ENCODE measurements at regions not wholly inside any gene's neighbourhood (a gene's known extent, or its start where the extent isn't known, plus 50 kb on each side); places are given as distances from the start of the nearest gene placed in this dataset.

- DNase-seq (ENCODE audit: low read depth in 2 of 2), result no peak
Measured at GRCh38 chr4:123747016-123747415, 350.4 kb downstream of the SPRY1 start.

- no peak for DNase-seq (ENCODE audit: low read depth in 2 of 2)
Measured at GRCh38 chr4:123748806-123749205, 352.2 kb downstream of the SPRY1 start.

- DNase-seq (ENCODE audit: low read depth in 2 of 2), result no peak
Measured at GRCh38 chr4:123749383-123749782, 352.8 kb downstream of the SPRY1 start.

- no peak for DNase-seq (ENCODE audit: low read depth in 2 of 2)
Measured at GRCh38 chr4:123750044-123750443, 353.4 kb downstream of the SPRY1 start.

GRCh38 chr4:123755655-123756054, 359.1 kb downstream of the SPRY1 start:
- no peak for DNase-seq (ENCODE audit: low read depth in 2 of 2)

GRCh38 chr4:123767806-123768205, 371.2 kb downstream of the SPRY1 start:
- DNase-seq (ENCODE audit: low read depth in 2 of 2), result no peak

- no peak for DNase-seq (ENCODE audit: low read depth in 2 of 2)
Measured at GRCh38 chr4:123770884-123771283, 374.3 kb downstream of the SPRY1 start.

- no peak for DNase-seq (ENCODE audit: low read depth in 2 of 2)
Measured at GRCh38 chr4:123776267-123776666, 379.7 kb downstream of the SPRY1 start.

- no peak for DNase-seq (ENCODE audit: low read depth in 2 of 2)
Measured at GRCh38 chr4:123777373-123777772, 380.8 kb downstream of the SPRY1 start.

- DNase-seq (ENCODE audit: low read depth in 2 of 2), result no peak
Measured at GRCh38 chr4:123783151-123783790, 386.7 kb downstream of the SPRY1 start.

GRCh38 chr4:123783921-123784320, 387.3 kb downstream of the SPRY1 start:
- no peak for DNase-seq (ENCODE audit: low read depth in 2 of 2)

- DNase-seq (ENCODE audit: low read depth in 2 of 2), result no peak
Measured at GRCh38 chr4:123784626-123785025, 388.0 kb downstream of the SPRY1 start.

- no peak for DNase-seq (ENCODE audit: low read depth in 2 of 2)
Measured at GRCh38 chr4:123785538-123785937, 388.9 kb downstream of the SPRY1 start.

GRCh38 chr4:123786163-123786915, 389.7 kb downstream of the SPRY1 start:
- DNase-seq (ENCODE audit: low read depth in 2 of 2), result no peak

- no peak for DNase-seq (ENCODE audit: low read depth in 2 of 2)
Measured at GRCh38 chr4:123786920-123787319, 390.3 kb downstream of the SPRY1 start.

- no peak for DNase-seq (ENCODE audit: low read depth in 2 of 2)
Measured at GRCh38 chr4:123787512-123788080, 391.0 kb downstream of the SPRY1 start.

GRCh38 chr4:123788577-123788976, 392.0 kb downstream of the SPRY1 start:
- DNase-seq (ENCODE audit: low read depth in 2 of 2), result no peak

- no peak for DNase-seq (ENCODE audit: low read depth in 2 of 2)
Measured at GRCh38 chr4:123790681-123791080, 394.1 kb downstream of the SPRY1 start.

GRCh38 chr4:123802082-123802645, 405.6 kb downstream of the SPRY1 start:
- DNase-seq (ENCODE audit: low read depth in 2 of 2), result no peak

GRCh38 chr4:123802933-123803332, 406.3 kb downstream of the SPRY1 start:
- no peak for DNase-seq (ENCODE audit: low read depth in 2 of 2)

- DNase-seq (ENCODE audit: low read depth in 2 of 2), result no peak
Measured at GRCh38 chr4:123804196-123804721, 407.7 kb downstream of the SPRY1 start.

- no peak for DNase-seq (ENCODE audit: low read depth in 2 of 2)
Measured at GRCh38 chr4:123806056-123806455, 409.5 kb downstream of the SPRY1 start.

GRCh38 chr4:123807187-123807586, 410.6 kb downstream of the SPRY1 start:
- no peak for DNase-seq (ENCODE audit: low read depth in 2 of 2)
